HEK293 (cell line): ENCODE measurements at regions not wholly inside any gene's neighbourhood (a gene's known extent, or its start where the extent isn't known, plus 50 kb on each side); places are given as distances from the start of the nearest gene placed in this dataset.

Experiments
- CTCF ChIP-seq: fragments of 450-650 bp; formaldehyde crosslinking; IDR thresholded peaks from 2 replicates; pipeline ENCODE4 v1.5.1; 2016; ENCODE audit warnings: missing biosample characterization, missing genetic modification characterization
- PATZ1 ChIP-seq: fragments of 450-650 bp; formaldehyde crosslinking; IDR thresholded peaks from 2 replicates; pipeline ENCODE4 v1.5.1; 2016; ENCODE audit warnings: missing biosample characterization, missing genetic modification characterization
- ZBTB11 ChIP-seq: fragments of 450-650 bp; formaldehyde crosslinking; conservative IDR thresholded peaks from 2 replicates; pipeline ENCODE4 v1.5.1; 2016; ENCODE audit warnings: low read depth, missing biosample characterization, missing genetic modification characterization
- ZNF391 ChIP-seq: fragments of 450-650 bp; formaldehyde crosslinking; IDR thresholded peaks from 2 replicates; pipeline ENCODE4 v1.5.1; 2016; ENCODE audit warnings: low read depth, missing biosample characterization, missing genetic modification characterization, borderline replicate concordance
- ZNF473 ChIP-seq: fragments of 450-650 bp; formaldehyde crosslinking; IDR thresholded peaks from 2 replicates; pipeline ENCODE4 v1.5.1; 2017; ENCODE audit warnings: missing biosample characterization, missing genetic modification characterization

GRCh38 chr21:43355266-43355924, 71.5 kb downstream of the SIK1 start:
- TF ChIP-seq PATZ1 (tag by site-specific recombination): no peak
- TF ChIP-seq ZNF473: no peak
- no peak for TF ChIP-seq CTCF (tag by site-specific recombination)
- TF ChIP-seq ZNF391 (tag by site-specific recombination): no peak
- TF ChIP-seq ZBTB11: no peak
